ENCODE measurements at regions not wholly inside any gene's neighbourhood (a gene's known extent, or its start where the extent isn't known, plus 50 kb on each side); places are given as distances from the start of the nearest gene placed in this dataset.

DNA sequence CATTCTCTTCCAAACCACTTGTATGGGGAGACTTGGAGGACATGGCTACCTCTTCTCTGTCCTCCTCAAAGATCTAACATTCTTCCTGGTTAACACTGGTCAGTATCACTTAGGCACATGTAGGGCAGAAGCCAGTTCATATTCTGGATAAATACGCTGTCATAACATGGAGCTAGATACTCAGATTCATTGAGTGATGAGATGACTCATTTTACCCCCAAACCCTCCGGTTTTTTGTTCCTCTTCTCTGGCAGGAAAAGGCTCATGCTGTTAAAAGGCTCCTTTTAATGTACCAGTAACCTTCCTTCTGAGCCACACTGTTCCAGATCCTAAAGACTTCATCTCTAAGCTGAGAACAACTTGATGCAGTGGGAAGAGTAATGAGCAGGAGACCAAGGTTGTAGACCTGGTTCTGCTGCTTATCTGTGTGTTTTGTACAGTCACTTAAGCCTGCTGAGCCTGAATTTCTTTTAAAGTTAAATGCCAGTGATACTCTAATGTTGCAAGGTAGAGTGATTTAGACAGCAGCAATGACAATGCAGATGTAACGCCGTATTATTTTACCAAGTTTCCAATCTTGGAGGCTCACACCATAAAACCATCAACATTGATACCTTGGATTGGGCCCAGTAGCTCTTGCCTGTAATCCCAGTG, 57.3 kb upstream of the ELK3 start:
- no peak overlapping the region for H3K4me3 ChIP-seq (ENCODE audit: low read depth in 2 of 2, low read length in 1 of 2)
- no peaks in the 10 kb centered on the region for H3K9me2 ChIP-seq
- H2AFZ ChIP-seq (ENCODE audit: low read depth) = no peak overlapping the region; the same call in 1 of the 2 replicates
- H3K27me3 ChIP-seq (ENCODE audit: insufficient read depth) = no peaks in the 10 kb centered on the region
- no peaks in the 10 kb centered on the region for H3K36me3 ChIP-seq (replicated peaks in 1 of 2; ENCODE audit: control insufficient read depth in 1 of 2, insufficient read depth in 2 of 2, low read length in 1 of 2)
- H3K27ac ChIP-seq (ENCODE audit: low read depth in 2 of 2, low read length in 1 of 2) = no peak overlapping the region
- H3K4me2 ChIP-seq = peak overlapping the region; percentile 31
- ChIA-PET POLR2A (no interaction called here), CTCF (no interaction called here)
- H3K4me1 ChIP-seq (ENCODE audit: control insufficient read depth in 1 of 2, insufficient read depth in 2 of 2, low read depth in 1 of 2, low read length in 1 of 2) = peaks cover 0 to 6% of the 10 kb centered on the region in 2 experiments; a peak in 2 of 4 replicates
- no peak overlapping the region for H3K9ac ChIP-seq
- no peaks in the 10 kb centered on the region for H3K9me3 ChIP-seq
- no peaks in the 10 kb centered on the region for H3K79me2 ChIP-seq (ENCODE audit: insufficient read depth)
- TF ChIP-seq, protein P1, sequence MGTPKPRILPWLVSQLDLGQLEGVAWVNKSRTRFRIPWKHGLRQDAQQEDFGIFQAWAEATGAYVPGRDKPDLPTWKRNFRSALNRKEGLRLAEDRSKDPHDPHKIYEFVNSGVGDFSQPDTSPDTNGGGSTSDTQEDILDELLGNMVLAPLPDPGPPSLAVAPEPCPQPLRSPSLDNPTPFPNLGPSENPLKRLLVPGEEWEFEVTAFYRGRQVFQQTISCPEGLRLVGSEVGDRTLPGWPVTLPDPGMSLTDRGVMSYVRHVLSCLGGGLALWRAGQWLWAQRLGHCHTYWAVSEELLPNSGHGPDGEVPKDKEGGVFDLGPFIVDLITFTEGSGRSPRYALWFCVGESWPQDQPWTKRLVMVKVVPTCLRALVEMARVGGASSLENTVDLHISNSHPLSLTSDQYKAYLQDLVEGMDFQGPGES (IDR thresholded peaks at IDR 0.05; ENCODE audit: low read depth, low read length) = no peak
- TF ChIP-seq CHD2 (IDR thresholded peaks at IDR 0.05; ENCODE audit: low read length, partially characterized antibody) (no peak), POLR2AphosphoS5 (IDR thresholded peaks at IDR 0.05; ENCODE audit: low read depth, low read length) (no peak), GATA2 (CRISPR knock-in tag; IDR thresholded peaks at IDR 0.05) (no peak), NRF1 (IDR thresholded peaks at IDR 0.05; ENCODE audit: low read depth, low read length) (no peak), RCOR1 (IDR thresholded peaks at IDR 0.05; ENCODE audit: low read length) (no peak)
- TF ChIP-seq, protein P2, sequence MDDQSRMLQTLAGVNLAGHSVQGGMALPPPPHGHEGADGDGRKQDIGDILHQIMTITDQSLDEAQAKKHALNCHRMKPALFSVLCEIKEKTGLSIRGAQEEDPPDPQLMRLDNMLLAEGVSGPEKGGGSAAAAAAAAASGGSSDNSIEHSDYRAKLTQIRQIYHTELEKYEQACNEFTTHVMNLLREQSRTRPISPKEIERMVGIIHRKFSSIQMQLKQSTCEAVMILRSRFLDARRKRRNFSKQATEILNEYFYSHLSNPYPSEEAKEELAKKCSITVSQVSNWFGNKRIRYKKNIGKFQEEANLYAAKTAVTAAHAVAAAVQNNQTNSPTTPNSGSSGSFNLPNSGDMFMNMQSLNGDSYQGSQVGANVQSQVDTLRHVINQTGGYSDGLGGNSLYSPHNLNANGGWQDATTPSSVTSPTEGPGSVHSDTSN (IDR thresholded peaks at IDR 0.05) = no peak
- TF ChIP-seq, protein P3, sequence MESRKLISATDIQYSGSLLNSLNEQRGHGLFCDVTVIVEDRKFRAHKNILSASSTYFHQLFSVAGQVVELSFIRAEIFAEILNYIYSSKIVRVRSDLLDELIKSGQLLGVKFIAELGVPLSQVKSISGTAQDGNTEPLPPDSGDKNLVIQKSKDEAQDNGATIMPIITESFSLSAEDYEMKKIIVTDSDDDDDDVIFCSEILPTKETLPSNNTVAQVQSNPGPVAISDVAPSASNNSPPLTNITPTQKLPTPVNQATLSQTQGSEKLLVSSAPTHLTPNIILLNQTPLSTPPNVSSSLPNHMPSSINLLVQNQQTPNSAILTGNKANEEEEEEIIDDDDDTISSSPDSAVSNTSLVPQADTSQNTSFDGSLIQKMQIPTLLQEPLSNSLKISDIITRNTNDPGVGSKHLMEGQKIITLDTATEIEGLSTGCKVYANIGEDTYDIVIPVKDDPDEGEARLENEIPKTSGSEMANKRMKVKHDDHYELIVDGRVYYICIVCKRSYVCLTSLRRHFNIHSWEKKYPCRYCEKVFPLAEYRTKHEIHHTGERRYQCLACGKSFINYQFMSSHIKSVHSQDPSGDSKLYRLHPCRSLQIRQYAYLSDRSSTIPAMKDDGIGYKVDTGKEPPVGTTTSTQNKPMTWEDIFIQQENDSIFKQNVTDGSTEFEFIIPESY (IDR thresholded peaks at IDR 0.05; ENCODE audit: borderline replicate concordance, low read depth) = no peak
- no peaks in the 10 kb centered on the region for H4K20me1 ChIP-seq (ENCODE audit: insufficient read depth)
- H3F3A ChIP-seq (replicated peaks; ENCODE audit: insufficient read depth) = no peaks in the 10 kb centered on the region
- no peak for DNase-seq
- 71% methylated on average over 4 of the region's 4 CpGs for WGBS (ENCODE audit: low lambda C conversion rate)

DNA sequence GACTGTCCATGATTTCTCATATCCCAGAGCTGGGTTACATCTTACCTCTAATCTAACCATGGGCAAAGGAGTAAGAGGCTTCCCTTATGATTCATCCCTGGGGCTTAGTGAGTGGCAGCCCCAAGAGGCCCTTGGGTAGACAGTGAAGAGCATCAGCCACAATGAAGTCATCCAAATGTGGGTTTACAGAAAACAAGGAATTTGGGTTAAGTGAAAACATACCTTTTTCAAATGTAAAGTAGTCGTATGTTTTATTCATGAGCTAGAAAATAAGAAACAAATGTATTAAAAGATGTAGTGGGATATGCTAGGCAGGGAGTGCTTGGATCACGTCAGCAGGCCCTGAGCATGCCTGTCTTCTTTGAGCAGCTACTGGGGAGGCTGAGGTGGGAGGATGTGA, 54.0 kb upstream of the ELK3 start:
- H4K20me1 ChIP-seq (ENCODE audit: insufficient read depth) = no peaks in the 10 kb centered on the region
- no peak overlapping the region for H3K4me2 ChIP-seq
- no peaks in the 10 kb centered on the region for H3K36me3 ChIP-seq (replicated peaks in 1 of 2; ENCODE audit: control insufficient read depth in 1 of 2, insufficient read depth in 2 of 2, low read length in 1 of 2)
- peaks cover 0 to 6% of the 10 kb centered on the region in 2 experiments; a peak in 2 of 4 replicates for H3K4me1 ChIP-seq (ENCODE audit: control insufficient read depth in 1 of 2, insufficient read depth in 2 of 2, low read depth in 1 of 2, low read length in 1 of 2)
- H3F3A ChIP-seq (replicated peaks; ENCODE audit: insufficient read depth) = no peaks in the 10 kb centered on the region
- TF ChIP-seq, protein P2 (IDR thresholded peaks at IDR 0.05) = peak; percentile 79
- TF ChIP-seq TEAD4 (IDR thresholded peaks at IDR 0.05; ENCODE audit: borderline replicate concordance, insufficient read depth) = peak; percentile 15; the same call in 1 of the 2 replicates
- TF ChIP-seq EZH2phosphoT487 (IDR thresholded peaks at IDR 0.05; ENCODE audit: borderline replicate concordance, low read depth) = no peak
- no peak for TF ChIP-seq EP300 (IDR thresholded peaks at IDR 0.05; ENCODE audit: borderline replicate concordance in 1 of 2, low read depth in 1 of 2, low read length in 1 of 2)
- TF ChIP-seq JUND (IDR thresholded peaks at IDR 0.05) = peak; percentile 70
- peak; percentile 75 for TF ChIP-seq FOSL2 (IDR thresholded peaks at IDR 0.05; ENCODE audit: borderline replicate concordance, low read depth)
- no peak for TF ChIP-seq NFIC (IDR thresholded peaks at IDR 0.05; ENCODE audit: borderline replicate concordance)
- TF ChIP-seq TCF12 (IDR thresholded peaks at IDR 0.05) = peak; percentile 71
- no peak overlapping the region for H2AFZ ChIP-seq (ENCODE audit: low read depth)
- H3K4me3 ChIP-seq (ENCODE audit: low read depth in 2 of 2, low read length in 1 of 2) = no peak overlapping the region
- no peak overlapping the region for H3K27ac ChIP-seq (ENCODE audit: low read depth in 2 of 2, low read length in 1 of 2)
- H3K27me3 ChIP-seq (ENCODE audit: insufficient read depth) = no peaks in the 10 kb centered on the region
- CTCF ChIA-PET = interaction anchor here (1.2 kb wide), 1 partner anchor 11 kb away, joined by 4 read pairs; no protein-coding TSS in a partner anchor
- H3K9me3 ChIP-seq = no peaks in the 10 kb centered on the region
- H3K9ac ChIP-seq = no peak overlapping the region
- POLR2A ChIA-PET = no interaction called here
- 52% methylated on average over 2 of the region's 2 CpGs for WGBS (ENCODE audit: low lambda C conversion rate)
- no peak for DNase-seq
- H3K79me2 ChIP-seq (ENCODE audit: insufficient read depth) = no peaks in the 10 kb centered on the region
- no peaks in the 10 kb centered on the region for H3K9me2 ChIP-seq
